Body of pancreas (tissue), 4 donors: ENCODE measurements at regions not wholly inside any gene's neighbourhood (a gene's known extent, or its start where the extent isn't known, plus 50 kb on each side); places are given as distances from the start of the nearest gene placed in this dataset.

Experiments used
- POLR2A ChIP-seq, 3 donors: fragments of 450-650 bp; IDR thresholded peaks; one replicate each; pipeline ENCODE4 v1.6.1; 2016; ENCODE audit warnings: antibody characterized with exemption in 3 of 3, mild to moderate bottlenecking in 2 of 3
- TF ChIP-seq, protein P1 (sequence below), 7 experiments: fragments of 450-650 bp in 4 of 7; fragments of 200-600 bp in 3 of 7; sonication (generic) in 3 of 7; IDR thresholded peaks; one replicate each; pipeline ENCODE4 v1.5.1; 2016 to 2019; ENCODE audit warnings: antibody characterized with exemption in 7 of 7

DNA sequence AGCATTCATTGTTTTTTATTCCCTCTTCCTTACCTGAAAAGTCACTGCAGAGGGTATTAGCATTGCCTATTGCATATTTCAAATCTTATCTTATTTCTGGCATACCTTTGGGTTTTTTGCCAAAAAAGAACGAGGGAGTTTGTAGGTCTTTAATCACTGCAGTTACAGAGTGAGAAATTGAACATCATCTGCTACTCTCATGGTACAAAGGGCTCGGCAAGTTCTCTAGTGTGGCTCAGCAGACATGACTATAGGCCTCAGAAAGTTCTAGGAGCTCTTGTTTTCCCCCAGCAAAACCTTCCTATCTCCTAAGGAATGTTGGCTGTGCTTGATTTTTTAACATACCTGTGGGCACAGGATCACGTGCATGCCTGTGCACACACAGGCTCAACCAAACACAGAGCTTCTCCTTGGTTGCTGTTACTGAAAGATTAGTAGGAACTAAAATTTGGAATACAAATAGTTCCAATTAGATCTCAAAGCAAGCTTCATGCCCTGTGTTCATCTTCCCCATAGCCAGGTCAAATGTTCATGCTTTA, 69.7 kb downstream of the CCDC185 start:
- TF ChIP-seq, protein P1, sequence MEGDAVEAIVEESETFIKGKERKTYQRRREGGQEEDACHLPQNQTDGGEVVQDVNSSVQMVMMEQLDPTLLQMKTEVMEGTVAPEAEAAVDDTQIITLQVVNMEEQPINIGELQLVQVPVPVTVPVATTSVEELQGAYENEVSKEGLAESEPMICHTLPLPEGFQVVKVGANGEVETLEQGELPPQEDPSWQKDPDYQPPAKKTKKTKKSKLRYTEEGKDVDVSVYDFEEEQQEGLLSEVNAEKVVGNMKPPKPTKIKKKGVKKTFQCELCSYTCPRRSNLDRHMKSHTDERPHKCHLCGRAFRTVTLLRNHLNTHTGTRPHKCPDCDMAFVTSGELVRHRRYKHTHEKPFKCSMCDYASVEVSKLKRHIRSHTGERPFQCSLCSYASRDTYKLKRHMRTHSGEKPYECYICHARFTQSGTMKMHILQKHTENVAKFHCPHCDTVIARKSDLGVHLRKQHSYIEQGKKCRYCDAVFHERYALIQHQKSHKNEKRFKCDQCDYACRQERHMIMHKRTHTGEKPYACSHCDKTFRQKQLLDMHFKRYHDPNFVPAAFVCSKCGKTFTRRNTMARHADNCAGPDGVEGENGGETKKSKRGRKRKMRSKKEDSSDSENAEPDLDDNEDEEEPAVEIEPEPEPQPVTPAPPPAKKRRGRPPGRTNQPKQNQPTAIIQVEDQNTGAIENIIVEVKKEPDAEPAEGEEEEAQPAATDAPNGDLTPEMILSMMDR (IDR thresholded peaks at IDR 0.05), result no peak
- no peak for TF ChIP-seq POLR2A (IDR thresholded peaks at IDR 0.05)
